SU-DHL-6 (cell line): ENCODE measurements at regions not wholly inside any gene's neighbourhood (a gene's known extent, or its start where the extent isn't known, plus 50 kb on each side); places are given as distances from the start of the nearest gene placed in this dataset.
"Not testable (repeated sequence)": the region's sequence is repeated elsewhere in the genome, so short reads cannot be mapped to it uniquely, and the experiment has no call there.

Experiments used
- H2AFZ ChIP-seq: fragments of 200-600 bp; sonication (generic); 2 replicates; pipeline ENCODE4 v1.6.1; 2014; ENCODE audit warnings: low read depth, mild to moderate bottlenecking, moderate library complexity, mixed read lengths, antibody characterized with exemption, low read length; ENCODE audit not compliant: severe bottlenecking
- H3F3A ChIP-seq: fragments of 200-600 bp; shearing (Covaris generic); 2 replicates; pipeline ENCODE4 v1.6.0; 2016; ENCODE audit warnings: antibody characterized with exemption, mild to moderate bottlenecking; ENCODE audit not compliant: insufficient read depth
- H3K27ac ChIP-seq: fragments of 200-600 bp; sonication (generic); 2 replicates; pipeline ENCODE4 v1.5.1; 2016; ENCODE audit warnings: low read depth, mild to moderate bottlenecking, low read length, moderate library complexity, mixed read lengths
- H3K27me3 ChIP-seq: fragments of 200-600 bp; sonication (generic), shearing (Covaris generic); 2 replicates; pipeline ENCODE4 v1.6.0; 2014; ENCODE audit warnings: mild to moderate bottlenecking, low read length
- H3K36me3 ChIP-seq: fragments of 200-600 bp; sonication (generic); 2 replicates; pipeline ENCODE4 v1.6.1; 2014; ENCODE audit warnings: mild to moderate bottlenecking, low read length, mixed read lengths
- H3K4me2 ChIP-seq: fragments of 300-600, 200-600 bp; shearing (Covaris generic), sonication (generic); 2 replicates; pipeline ENCODE4 v1.6.0; 2014; ENCODE audit warnings: low read length, low read depth, mild to moderate bottlenecking; ENCODE audit not compliant: poor library complexity, severe bottlenecking
- H3K4me3 ChIP-seq: fragments of 200-600 bp; sonication (generic); 2 replicates; pipeline ENCODE4 v1.5.1; 2014; ENCODE audit warnings: antibody characterized with exemption, low read length, mild to moderate bottlenecking, mixed read lengths; ENCODE audit not compliant: insufficient read depth, poor library complexity, severe bottlenecking
- H3K79me2 ChIP-seq: fragments of 200-600 bp; sonication (generic); 2 replicates; pipeline ENCODE4 v1.6.1; 2014; ENCODE audit warnings: mild to moderate bottlenecking, low read length, moderate library complexity; ENCODE audit not compliant: insufficient read depth
- H3K9ac ChIP-seq: fragments of 200-600 bp; sonication (generic); 2 replicates; pipeline ENCODE4 v1.7.0; 2014; ENCODE audit warnings: mild to moderate bottlenecking, low read length
- H3K9me2 ChIP-seq: fragments of 200-600 bp; sonication (generic); replicated peaks from 2 replicates; pipeline ENCODE4 v1.6.1; 2014; ENCODE audit warnings: low read length; ENCODE audit not compliant: insufficient read depth
- H3K9me3 ChIP-seq: fragments of 200-600 bp; sonication (generic); 2 replicates; pipeline ENCODE4 v1.6.1; 2014; ENCODE audit warnings: low read length, mixed read lengths; ENCODE audit not compliant: insufficient read depth
- H4K20me1 ChIP-seq: fragments of 200-600 bp; sonication (generic); 2 replicates; pipeline ENCODE4 v1.6.1; 2014; ENCODE audit warnings: low read depth, mild to moderate bottlenecking, antibody characterized with exemption, low read length, moderate library complexity, mixed read lengths
- EZH2phosphoT487 ChIP-seq: fragments of 200-600 bp; sonication (generic), shearing (Covaris generic); conservative IDR thresholded peaks from 2 replicates; pipeline ENCODE4 v1.6.1; 2018; ENCODE audit warnings: mild to moderate bottlenecking, antibody characterized with exemption, low read length, moderate library complexity, mixed read lengths
- TF ChIP-seq, protein P1 (sequence below): fragments of 200-600 bp; sonication (generic); IDR thresholded peaks from one replicate; pipeline ENCODE4 v1.5.1; 2017; ENCODE audit warnings: antibody characterized with exemption, mild to moderate bottlenecking, low read length, moderate library complexity; ENCODE audit not compliant: insufficient read depth, poor library complexity, severe bottlenecking

DNA sequence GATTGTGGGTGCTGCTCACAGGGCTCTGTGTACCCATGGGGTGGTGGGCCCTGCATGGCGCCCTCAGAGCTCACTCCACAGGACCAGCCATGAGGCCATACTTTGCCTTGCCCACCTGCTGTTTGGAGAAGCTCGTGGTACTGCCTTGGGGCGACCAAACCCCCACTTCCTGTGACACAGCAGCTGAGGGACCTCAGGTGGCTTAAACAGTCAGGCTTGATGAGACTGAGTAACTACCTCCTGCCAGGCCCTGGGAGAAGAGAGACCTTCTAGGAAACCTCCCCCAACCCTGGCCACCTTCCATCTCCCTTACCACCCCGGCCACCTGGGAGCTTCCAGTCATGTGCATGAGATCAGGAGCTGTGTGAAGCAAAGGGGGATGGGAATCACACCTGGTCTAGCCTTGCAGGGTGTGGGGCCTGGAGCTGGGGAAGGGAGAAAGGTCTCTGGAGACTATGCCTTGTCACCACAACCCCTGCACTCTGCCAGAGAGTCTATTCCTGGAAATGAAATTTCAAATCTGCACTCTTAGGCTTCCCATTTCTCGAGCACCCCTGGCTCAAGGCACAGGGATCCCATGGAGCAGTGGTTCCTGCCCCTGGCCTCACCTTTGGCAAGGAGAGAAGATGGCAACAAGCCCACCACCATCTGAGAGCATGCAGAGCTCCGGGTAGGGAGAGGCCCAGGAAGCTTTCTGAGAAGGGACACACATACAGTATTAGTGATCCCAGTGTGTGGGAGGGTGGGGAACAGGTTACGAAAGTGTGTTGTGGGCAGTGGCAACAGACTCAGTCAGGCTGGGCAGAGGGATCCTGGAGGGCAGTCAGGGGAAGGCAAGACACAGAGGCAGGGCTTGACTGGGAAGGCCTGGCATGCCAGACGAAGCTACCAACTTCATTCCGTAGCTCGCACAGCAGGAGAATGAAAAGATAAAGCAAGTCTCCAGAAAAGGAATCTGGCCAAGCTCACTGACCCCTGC lies 125.0 kb downstream of the URI1 start:
- H3K9me3 ChIP-seq = no peaks in the 10 kb centered on the region
- H3K27ac ChIP-seq = no peak overlapping the region

DNA sequence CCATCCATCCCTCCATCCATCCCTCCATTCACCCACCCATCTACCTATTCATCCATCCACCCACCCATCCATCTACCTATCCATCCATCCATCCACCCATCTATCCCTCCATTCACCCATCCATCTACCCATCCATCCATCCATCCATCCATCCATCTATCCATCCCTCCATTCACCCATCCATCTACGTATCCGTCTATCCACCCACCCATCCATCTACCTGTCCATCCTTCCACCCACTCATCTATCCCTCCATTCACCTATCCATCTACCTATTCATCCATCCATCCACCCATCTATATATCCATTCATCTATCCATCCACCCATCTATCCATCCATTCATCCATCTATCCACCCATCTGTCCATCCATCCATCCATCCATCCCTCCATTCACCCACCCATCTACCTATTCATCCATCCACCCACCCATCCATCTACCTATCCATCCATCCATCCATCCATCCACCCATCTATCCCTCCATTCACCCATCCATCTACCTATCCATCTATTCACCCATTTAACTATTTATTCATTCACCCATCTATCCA lies 126.0 kb downstream of the URI1 start:
- not testable (repeated sequence) for H3F3A ChIP-seq, H3K36me3 ChIP-seq, H3K9me2 ChIP-seq, H2AFZ ChIP-seq, H3K9ac ChIP-seq, H3K9me3 ChIP-seq, H3K27ac ChIP-seq, H3K4me2 ChIP-seq, H3K4me3 ChIP-seq, H4K20me1 ChIP-seq, H3K79me2 ChIP-seq, H3K27me3 ChIP-seq

More for the DNA sequence above, 125.0 kb downstream of the URI1 start:
- no peaks in the 10 kb centered on the region for H3K9me2 ChIP-seq
- no peaks in the 10 kb centered on the region for H3K36me3 ChIP-seq
- no peaks in the 10 kb centered on the region for H3K79me2 ChIP-seq
- no peak overlapping the region for H3K4me2 ChIP-seq
- H3K27me3 ChIP-seq = no peaks in the 10 kb centered on the region
- H2AFZ ChIP-seq = no peak overlapping the region
- no peak overlapping the region for H3K4me3 ChIP-seq
- no peaks in the 10 kb centered on the region for H3F3A ChIP-seq
- TF ChIP-seq EZH2phosphoT487 = no peak
- TF ChIP-seq, protein P1, sequence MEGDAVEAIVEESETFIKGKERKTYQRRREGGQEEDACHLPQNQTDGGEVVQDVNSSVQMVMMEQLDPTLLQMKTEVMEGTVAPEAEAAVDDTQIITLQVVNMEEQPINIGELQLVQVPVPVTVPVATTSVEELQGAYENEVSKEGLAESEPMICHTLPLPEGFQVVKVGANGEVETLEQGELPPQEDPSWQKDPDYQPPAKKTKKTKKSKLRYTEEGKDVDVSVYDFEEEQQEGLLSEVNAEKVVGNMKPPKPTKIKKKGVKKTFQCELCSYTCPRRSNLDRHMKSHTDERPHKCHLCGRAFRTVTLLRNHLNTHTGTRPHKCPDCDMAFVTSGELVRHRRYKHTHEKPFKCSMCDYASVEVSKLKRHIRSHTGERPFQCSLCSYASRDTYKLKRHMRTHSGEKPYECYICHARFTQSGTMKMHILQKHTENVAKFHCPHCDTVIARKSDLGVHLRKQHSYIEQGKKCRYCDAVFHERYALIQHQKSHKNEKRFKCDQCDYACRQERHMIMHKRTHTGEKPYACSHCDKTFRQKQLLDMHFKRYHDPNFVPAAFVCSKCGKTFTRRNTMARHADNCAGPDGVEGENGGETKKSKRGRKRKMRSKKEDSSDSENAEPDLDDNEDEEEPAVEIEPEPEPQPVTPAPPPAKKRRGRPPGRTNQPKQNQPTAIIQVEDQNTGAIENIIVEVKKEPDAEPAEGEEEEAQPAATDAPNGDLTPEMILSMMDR = no peak
- no peaks in the 10 kb centered on the region for H4K20me1 ChIP-seq
- H3K9ac ChIP-seq = no peak overlapping the region

DNA sequence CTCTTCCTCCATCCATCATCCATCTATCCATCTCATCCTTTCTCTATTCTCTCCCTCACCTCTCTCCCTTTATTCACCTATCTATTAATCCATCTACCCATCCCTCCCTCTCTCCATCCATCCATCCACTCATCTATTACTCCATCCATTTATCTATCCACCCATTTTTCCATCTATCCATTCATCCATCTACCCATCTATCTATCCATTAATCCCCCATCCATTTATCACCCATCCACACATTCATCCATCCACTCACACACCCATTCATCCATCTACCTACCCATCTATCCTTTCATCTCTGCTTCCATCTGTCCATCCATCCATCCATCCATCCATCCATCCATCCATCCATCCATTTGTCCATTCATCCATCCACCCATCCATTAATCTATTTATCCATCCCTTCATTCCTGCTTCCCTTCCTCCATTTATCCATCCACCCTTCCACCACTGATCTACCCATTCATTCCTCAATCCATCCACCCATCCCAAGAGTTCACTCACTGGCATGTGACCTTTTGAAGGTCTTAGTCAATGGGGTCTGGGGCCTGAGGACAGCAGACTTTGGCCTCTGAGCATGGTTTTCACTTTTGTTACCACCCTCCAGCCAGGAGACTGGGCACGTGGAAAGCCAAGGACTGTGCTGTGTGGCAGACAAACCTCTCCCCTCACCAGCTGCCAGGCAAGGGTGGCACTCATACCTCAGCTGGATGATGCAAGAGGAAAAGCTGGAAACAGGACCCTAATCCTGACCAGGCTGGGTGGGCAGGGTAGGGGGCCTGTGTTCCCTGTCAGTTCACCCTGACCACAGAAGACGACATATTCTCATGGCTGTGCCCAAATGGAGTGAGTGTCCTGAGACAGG lies 126.7 kb downstream of the URI1 start:
- TF ChIP-seq EZH2phosphoT487 = no peak
- TF ChIP-seq, protein P1 = no peak
- no peak overlapping the region for H3K9ac ChIP-seq

More for the DNA sequence above, 126.7 kb downstream of the URI1 start:
- Histone ChIP-seq H3F3A (no peaks in the 10 kb centered on the region), H3K27me3 (no peaks in the 10 kb centered on the region), H3K9me3 (no peaks in the 10 kb centered on the region), H3K36me3 (no peaks in the 10 kb centered on the region), H3K4me3 (no peak overlapping the region), H2AFZ (no peak overlapping the region), H3K27ac (no peak overlapping the region), H3K79me2 (no peaks in the 10 kb centered on the region), H3K9me2 (no peaks in the 10 kb centered on the region), H3K4me2 (no peak overlapping the region), H4K20me1 (no peaks in the 10 kb centered on the region)
